Neural cell (in vitro differentiated cells): ENCODE measurements at regions not wholly inside any gene's neighbourhood (a gene's known extent, or its start where the extent isn't known, plus 50 kb on each side); places are given as distances from the start of the nearest gene placed in this dataset.

Source experiments
- H2AFZ ChIP-seq: fragments of 200-600, 300-800 bp; sonication (generic), shearing (Covaris generic); 2 replicates; pipeline ENCODE4 v1.6.0; 2014; ENCODE audit warnings: low read depth, mild to moderate bottlenecking, antibody characterized with exemption, low read length, moderate library complexity
- H3F3A ChIP-seq: fragments of 200-600 bp; shearing (Covaris generic); 2 replicates; pipeline ENCODE4 v1.6.1; 2016; ENCODE audit warnings: mild to moderate bottlenecking, moderate library complexity, mixed read lengths, antibody characterized with exemption, low read length; ENCODE audit not compliant: insufficient read depth, poor library complexity, severe bottlenecking
- H3K27ac ChIP-seq: fragments of 200-600, 300-800 bp; sonication (generic), shearing (Covaris generic); 2 replicates; pipeline ENCODE4 v1.5.1; 2014; ENCODE audit warnings: mild to moderate bottlenecking, low read length, moderate library complexity
- H3K27me3 ChIP-seq: fragments of 300-800, 200-600 bp; sonication (generic), shearing (Covaris generic); 2 replicates; pipeline ENCODE4 v1.6.0; 2014; ENCODE audit warnings: mild to moderate bottlenecking, low read depth, low read length, moderate library complexity; ENCODE audit not compliant: insufficient read depth
- H3K36me3 ChIP-seq: fragments of 300-800, 200-600 bp; sonication (generic), shearing (Covaris generic); 2 replicates; pipeline ENCODE4 v1.5.1; 2014; ENCODE audit warnings: mild to moderate bottlenecking, antibody characterized with exemption, low read length, moderate library complexity; ENCODE audit not compliant: insufficient read depth
- H3K4me2 ChIP-seq: fragments of 300-800, 200-600 bp; sonication (generic), shearing (Covaris generic); 2 replicates; pipeline ENCODE4 v1.6.0; 2014; ENCODE audit warnings: mild to moderate bottlenecking, low read length
- H3K4me3 ChIP-seq: fragments of 300-800, 200-600 bp; sonication (generic), shearing (Covaris generic); 2 replicates; pipeline ENCODE4 v1.5.1; 2014; ENCODE audit warnings: mild to moderate bottlenecking, low read length, moderate library complexity
- H3K79me2 ChIP-seq: fragments of 200-600 bp; shearing (Covaris generic); replicated peaks from 2 replicates; pipeline ENCODE4 v1.6.0; 2014; ENCODE audit warnings: mild to moderate bottlenecking, low read length, moderate library complexity; ENCODE audit not compliant: insufficient read depth
- H3K9ac ChIP-seq: fragments of 300-800, 200-600 bp; sonication (generic), shearing (Covaris generic); 2 replicates; pipeline ENCODE4 v1.6.1; 2016; ENCODE audit warnings: mild to moderate bottlenecking, low read length, mixed read lengths
- H3K9me2 ChIP-seq: fragments of 200-600 bp; shearing (Covaris generic); 2 replicates; pipeline ENCODE4 v1.6.1; 2016; ENCODE audit warnings: mild to moderate bottlenecking, low read length, mixed read lengths; ENCODE audit not compliant: insufficient read depth
- H3K9me3 ChIP-seq: fragments of 200-600, 300-800 bp; sonication (generic), shearing (Covaris generic); 2 replicates; pipeline ENCODE4 v1.6.1; 2016; ENCODE audit warnings: mild to moderate bottlenecking, mixed run types, low read length, moderate library complexity, mixed read lengths
- H4K20me1 ChIP-seq: fragments of 200-600 bp; shearing (Covaris generic); 2 replicates; pipeline ENCODE4 v1.6.1; 2016; ENCODE audit warnings: mild to moderate bottlenecking, mixed run types; ENCODE audit not compliant: insufficient read depth
- EP300 ChIP-seq: fragments of 450-650 bp; conservative IDR thresholded peaks from 2 replicates; pipeline ENCODE4 v1.6.1; 2014; ENCODE audit warnings: antibody characterized with exemption, mild to moderate bottlenecking, moderate library complexity; ENCODE audit not compliant: poor library complexity, severe bottlenecking
- EZH2 ChIP-seq: fragments of 200-600, 300-800 bp; shearing (Covaris generic), sonication (generic); IDR thresholded peaks from 2 replicates; pipeline ENCODE4 v1.6.1; 2014; ENCODE audit warnings: antibody characterized with exemption, low read length, borderline replicate concordance, mild to moderate bottlenecking; ENCODE audit not compliant: insufficient read depth, poor library complexity, severe bottlenecking
- MXI1 ChIP-seq: fragments of 450-650 bp; conservative IDR thresholded peaks from 2 replicates; pipeline ENCODE4 v1.6.1; 2014; ENCODE audit warnings: antibody characterized with exemption, mild to moderate bottlenecking; ENCODE audit not compliant: poor library complexity, severe bottlenecking
- POLR2AphosphoS5 ChIP-seq: IDR thresholded peaks from 2 replicates; pipeline ENCODE4 v1.6.1; 2012
- RAD21 ChIP-seq: fragments of 450-650 bp; conservative IDR thresholded peaks from 2 replicates; pipeline ENCODE4 v1.6.1; 2014; ENCODE audit warnings: antibody characterized with exemption, mild to moderate bottlenecking, moderate library complexity
- SMC3 ChIP-seq: fragments of 450-650 bp; conservative IDR thresholded peaks from 2 replicates; pipeline ENCODE4 v1.6.1; 2014; ENCODE audit warnings: antibody characterized with exemption, mild to moderate bottlenecking, moderate library complexity; ENCODE audit not compliant: poor library complexity
- TAF1 ChIP-seq: IDR thresholded peaks from 2 replicates; pipeline ENCODE4 v1.6.1; 2012; ENCODE audit warnings: low read depth
- TF ChIP-seq, protein P1 (sequence below): fragments of 450-650 bp; IDR thresholded peaks from 2 replicates; pipeline ENCODE4 v1.5.1; 2014; ENCODE audit warnings: antibody characterized with exemption, mild to moderate bottlenecking, moderate library complexity; ENCODE audit not compliant: poor library complexity, severe bottlenecking
- TF ChIP-seq, protein P2 (sequence below): IDR thresholded peaks from 2 replicates; pipeline ENCODE4 v1.6.1; 2012; ENCODE audit warnings: borderline replicate concordance

DNA sequence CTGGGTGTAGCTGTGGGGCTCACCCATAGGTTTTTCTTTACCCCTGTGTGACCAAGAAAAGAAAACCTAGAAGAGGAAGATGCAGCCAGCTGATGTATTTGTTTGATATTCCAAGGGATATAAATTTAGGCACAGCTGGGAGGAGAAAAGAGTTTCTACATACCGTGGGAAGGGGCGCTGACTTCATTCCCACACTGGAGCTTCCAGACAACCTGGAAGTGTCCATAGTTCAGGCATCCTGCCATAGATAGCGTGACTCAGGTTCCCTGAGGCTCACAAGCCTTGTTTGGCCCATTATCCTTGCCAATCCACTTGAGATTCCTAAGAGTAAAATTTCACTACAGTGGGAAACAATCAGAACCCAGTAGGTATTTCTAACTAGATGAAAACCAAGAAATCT is 371.7 kb upstream of the NRP1 start:
- H3K27ac ChIP-seq, result no peak overlapping the region
- H4K20me1 ChIP-seq, result no peaks in the 10 kb centered on the region
- no peaks in the 10 kb centered on the region for H3K27me3 ChIP-seq
- H3K79me2 ChIP-seq, result no peaks in the 10 kb centered on the region
- no peak overlapping the region for H3K4me2 ChIP-seq
- no peak overlapping the region for H2AFZ ChIP-seq
- no peak for TF ChIP-seq EZH2
- TF ChIP-seq TAF1, result no peak
- TF ChIP-seq, protein P1, sequence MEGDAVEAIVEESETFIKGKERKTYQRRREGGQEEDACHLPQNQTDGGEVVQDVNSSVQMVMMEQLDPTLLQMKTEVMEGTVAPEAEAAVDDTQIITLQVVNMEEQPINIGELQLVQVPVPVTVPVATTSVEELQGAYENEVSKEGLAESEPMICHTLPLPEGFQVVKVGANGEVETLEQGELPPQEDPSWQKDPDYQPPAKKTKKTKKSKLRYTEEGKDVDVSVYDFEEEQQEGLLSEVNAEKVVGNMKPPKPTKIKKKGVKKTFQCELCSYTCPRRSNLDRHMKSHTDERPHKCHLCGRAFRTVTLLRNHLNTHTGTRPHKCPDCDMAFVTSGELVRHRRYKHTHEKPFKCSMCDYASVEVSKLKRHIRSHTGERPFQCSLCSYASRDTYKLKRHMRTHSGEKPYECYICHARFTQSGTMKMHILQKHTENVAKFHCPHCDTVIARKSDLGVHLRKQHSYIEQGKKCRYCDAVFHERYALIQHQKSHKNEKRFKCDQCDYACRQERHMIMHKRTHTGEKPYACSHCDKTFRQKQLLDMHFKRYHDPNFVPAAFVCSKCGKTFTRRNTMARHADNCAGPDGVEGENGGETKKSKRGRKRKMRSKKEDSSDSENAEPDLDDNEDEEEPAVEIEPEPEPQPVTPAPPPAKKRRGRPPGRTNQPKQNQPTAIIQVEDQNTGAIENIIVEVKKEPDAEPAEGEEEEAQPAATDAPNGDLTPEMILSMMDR, result no peak
- no peak for TF ChIP-seq MXI1
- no peak for TF ChIP-seq RAD21
- TF ChIP-seq SMC3, result no peak
- TF ChIP-seq POLR2AphosphoS5, result no peak
- no peak for TF ChIP-seq EP300
- no peaks in the 10 kb centered on the region for H3F3A ChIP-seq
- no peak overlapping the region for H3K9ac ChIP-seq
- H3K36me3 ChIP-seq, result no peaks in the 10 kb centered on the region
- H3K9me3 ChIP-seq, result no peaks in the 10 kb centered on the region
- no peaks in the 10 kb centered on the region for H3K9me2 ChIP-seq
- H3K4me3 ChIP-seq, result no peak overlapping the region

DNA sequence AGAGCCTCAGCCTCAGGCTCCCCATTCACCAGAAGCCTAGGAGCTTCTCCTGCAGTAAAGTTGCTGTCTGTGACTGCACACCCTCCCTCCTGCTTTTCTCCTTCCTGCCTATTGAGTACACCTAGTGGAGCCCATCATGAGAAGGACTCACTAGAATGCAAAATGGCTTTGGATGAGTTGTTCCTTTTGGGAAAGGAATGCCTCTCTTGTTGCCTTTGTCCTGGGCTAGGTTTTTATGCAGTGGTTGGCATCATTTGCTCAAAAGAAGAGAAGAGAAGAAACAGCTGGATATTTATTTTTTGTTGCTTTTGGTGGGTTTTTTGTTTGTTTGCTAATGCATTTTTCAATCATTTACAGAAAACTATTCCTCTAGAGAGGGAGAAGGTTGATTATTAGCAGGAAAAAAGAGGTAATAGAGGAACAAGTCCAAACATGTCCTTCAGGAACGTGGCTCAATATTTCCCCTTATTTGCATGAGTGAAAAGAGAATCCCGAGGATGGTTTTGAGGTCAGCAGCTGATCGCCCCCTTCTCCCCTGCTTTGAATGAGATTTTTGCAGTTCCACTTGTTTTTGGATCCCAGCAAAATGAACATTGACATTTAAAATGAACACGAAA is 369.9 kb upstream of the NRP1 start:
- Histone ChIP-seq H3K9ac (no peak overlapping the region), H3K9me3 (no peaks in the 10 kb centered on the region), H3K79me2 (no peaks in the 10 kb centered on the region), H2AFZ (no peak overlapping the region), H3K27ac (no peak overlapping the region), H3K36me3 (no peaks in the 10 kb centered on the region), H3K9me2 (no peaks in the 10 kb centered on the region), H4K20me1 (no peaks in the 10 kb centered on the region), H3K4me2 (no peak overlapping the region), H3K4me3 (no peak overlapping the region), H3F3A (no peaks in the 10 kb centered on the region), H3K27me3 (no peaks in the 10 kb centered on the region)
- no peak for TF ChIP-seq RAD21
- TF ChIP-seq, protein P1, result no peak
- TF ChIP-seq EP300, result no peak
- no peak for TF ChIP-seq MXI1
- TF ChIP-seq, protein P2, sequence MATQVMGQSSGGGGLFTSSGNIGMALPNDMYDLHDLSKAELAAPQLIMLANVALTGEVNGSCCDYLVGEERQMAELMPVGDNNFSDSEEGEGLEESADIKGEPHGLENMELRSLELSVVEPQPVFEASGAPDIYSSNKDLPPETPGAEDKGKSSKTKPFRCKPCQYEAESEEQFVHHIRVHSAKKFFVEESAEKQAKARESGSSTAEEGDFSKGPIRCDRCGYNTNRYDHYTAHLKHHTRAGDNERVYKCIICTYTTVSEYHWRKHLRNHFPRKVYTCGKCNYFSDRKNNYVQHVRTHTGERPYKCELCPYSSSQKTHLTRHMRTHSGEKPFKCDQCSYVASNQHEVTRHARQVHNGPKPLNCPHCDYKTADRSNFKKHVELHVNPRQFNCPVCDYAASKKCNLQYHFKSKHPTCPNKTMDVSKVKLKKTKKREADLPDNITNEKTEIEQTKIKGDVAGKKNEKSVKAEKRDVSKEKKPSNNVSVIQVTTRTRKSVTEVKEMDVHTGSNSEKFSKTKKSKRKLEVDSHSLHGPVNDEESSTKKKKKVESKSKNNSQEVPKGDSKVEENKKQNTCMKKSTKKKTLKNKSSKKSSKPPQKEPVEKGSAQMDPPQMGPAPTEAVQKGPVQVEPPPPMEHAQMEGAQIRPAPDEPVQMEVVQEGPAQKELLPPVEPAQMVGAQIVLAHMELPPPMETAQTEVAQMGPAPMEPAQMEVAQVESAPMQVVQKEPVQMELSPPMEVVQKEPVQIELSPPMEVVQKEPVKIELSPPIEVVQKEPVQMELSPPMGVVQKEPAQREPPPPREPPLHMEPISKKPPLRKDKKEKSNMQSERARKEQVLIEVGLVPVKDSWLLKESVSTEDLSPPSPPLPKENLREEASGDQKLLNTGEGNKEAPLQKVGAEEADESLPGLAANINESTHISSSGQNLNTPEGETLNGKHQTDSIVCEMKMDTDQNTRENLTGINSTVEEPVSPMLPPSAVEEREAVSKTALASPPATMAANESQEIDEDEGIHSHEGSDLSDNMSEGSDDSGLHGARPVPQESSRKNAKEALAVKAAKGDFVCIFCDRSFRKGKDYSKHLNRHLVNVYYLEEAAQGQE, result no peak
- TF ChIP-seq SMC3, result no peak
- no peak for TF ChIP-seq EZH2
- no peak for TF ChIP-seq POLR2AphosphoS5
- TF ChIP-seq TAF1, result no peak
